ENCODE measurements at regions not wholly inside any gene's neighbourhood (a gene's known extent, or its start where the extent isn't known, plus 50 kb on each side); places are given as distances from the start of the nearest gene placed in this dataset.

- TF ChIP-seq CTCF (IDR thresholded peaks at IDR 0.05; ENCODE audit: insufficient read depth, low read length, poor library complexity, severe bottlenecking), result no peak
- TF ChIP-seq EZH2phosphoT487 (conservative IDR thresholded peaks at IDR 0.05; ENCODE audit: low read length), result no peak
Observed at GRCh38 chrX:78532363-78532762, 126.8 kb downstream of the RTL3 start.

Data from SU-DHL-6 (cell line).